ENCODE measurements at regions not wholly inside any gene's neighbourhood (a gene's known extent, or its start where the extent isn't known, plus 50 kb on each side); places are given as distances from the start of the nearest gene placed in this dataset.

- no peak for ATAC-seq
- POLR2A ChIA-PET, result no interaction called here
- no peak overlapping the region for H3K4me2 ChIP-seq (ENCODE audit: low read depth, low read length)
These were observed 62.9 kb upstream of the XCR1 start for GRCh38 chr3:46090161-46090591.

More at GRCh38 chr3:46090161-46090591, 62.9 kb upstream of the XCR1 start:
- no peaks in the 10 kb centered on the region for H3K36me3 ChIP-seq (replicated peaks in 1 of 2; ENCODE audit: control insufficient read depth in 1 of 2, insufficient read depth in 2 of 2, low read length in 2 of 2)
- in situ Hi-C loops (cut with HindIII; ENCODE audit: extremely low pct_ligation_motif_present, low pct_unique_long_range_greater_than_20kb) (no loop called here), intact Hi-C loops (cut with micrococcal nuclease; ENCODE audit: unreplicated experiment) (no loop called here)
- no peak overlapping the region for H2AFZ ChIP-seq (ENCODE audit: low read length)
- no peak overlapping the region for H3K9ac ChIP-seq (ENCODE audit: insufficient read depth, low read depth, low read length)
- H3K9me3 ChIP-seq (ENCODE audit: low read length), result no peaks in the 10 kb centered on the region
- H3K27ac ChIP-seq (ENCODE audit: extremely low read length, insufficient read depth, low read length), result no peak overlapping the region
- no peaks in the 10 kb centered on the region for H3K79me2 ChIP-seq (ENCODE audit: insufficient read depth, low read length)
- BruUV-seq (replicated peaks), result no TSS peak
- no peak overlapping the region for H3K4me3 ChIP-seq (replicated peaks in 1 of 3; ENCODE audit: insufficient read depth in 1 of 3, low read depth in 2 of 3, low read length in 3 of 3)
- no peaks in the 10 kb centered on the region for H3K27me3 ChIP-seq (ENCODE audit: control insufficient read depth in 1 of 2, insufficient read depth in 2 of 2, low read length in 2 of 2)
- H3K4me1 ChIP-seq (ENCODE audit: insufficient read depth, low read length), result 0 out of 2 replicates have a peak, but pooled peaks cover 8% of the 10 kb centered on the region
- DNase-seq (ENCODE audit: low spot score) (no peak), FAIRE-seq (no peak)
- CTCF ChIA-PET (ENCODE audit: low intra/inter-chr PET ratio, low total read pairs), result no interaction called here
- no peaks in the 10 kb centered on the region for H4K20me1 ChIP-seq (ENCODE audit: insufficient read depth, low read length)
- 14% methylated on average over 4 of the region's 4 CpGs for WGBS (ENCODE audit: low lambda C conversion rate)
- TF ChIP-seq ZNF274 (CRISPR knock-in tag; IDR thresholded peaks at IDR 0.05) (no peak), TIGD3 (CRISPR knock-in tag; IDR thresholded peaks at IDR 0.05; ENCODE audit: borderline replicate concordance) (no peak), SNAPC2 (CRISPR knock-in tag; IDR thresholded peaks at IDR 0.05) (no peak), NCOA2 (CRISPR knock-in tag; IDR thresholded peaks at IDR 0.05) (no peak), KLF12 (CRISPR knock-in tag; IDR thresholded peaks at IDR 0.05; ENCODE audit: borderline replicate concordance) (no peak), RAD21 (CRISPR knock-in tag; IDR thresholded peaks at IDR 0.05) (no peak), ZNF383 (CRISPR knock-in tag; IDR thresholded peaks at IDR 0.05; ENCODE audit: borderline replicate concordance) (no peak), ZNF776 (CRISPR knock-in tag; IDR thresholded peaks at IDR 0.05) (no peak), ATF7 (IDR thresholded peaks at IDR 0.05) (no peak), ATF7 (CRISPR knock-in tag; IDR thresholded peaks at IDR 0.05) (no peak), HNF4A (CRISPR knock-in tag; IDR thresholded peaks at IDR 0.05) (no peak), MBNL3 (CRISPR knock-in tag; conservative IDR thresholded peaks at IDR 0.05) (no peak), MEIS1 (CRISPR knock-in tag; IDR thresholded peaks at IDR 0.05; ENCODE audit: borderline replicate concordance) (no peak)
- TF ChIP-seq, protein P1, sequence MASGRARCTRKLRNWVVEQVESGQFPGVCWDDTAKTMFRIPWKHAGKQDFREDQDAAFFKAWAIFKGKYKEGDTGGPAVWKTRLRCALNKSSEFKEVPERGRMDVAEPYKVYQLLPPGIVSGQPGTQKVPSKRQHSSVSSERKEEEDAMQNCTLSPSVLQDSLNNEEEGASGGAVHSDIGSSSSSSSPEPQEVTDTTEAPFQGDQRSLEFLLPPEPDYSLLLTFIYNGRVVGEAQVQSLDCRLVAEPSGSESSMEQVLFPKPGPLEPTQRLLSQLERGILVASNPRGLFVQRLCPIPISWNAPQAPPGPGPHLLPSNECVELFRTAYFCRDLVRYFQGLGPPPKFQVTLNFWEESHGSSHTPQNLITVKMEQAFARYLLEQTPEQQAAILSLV (CRISPR knock-in tag; IDR thresholded peaks at IDR 0.05; ENCODE audit: borderline replicate concordance), result no peak
- TF ChIP-seq, protein P2, sequence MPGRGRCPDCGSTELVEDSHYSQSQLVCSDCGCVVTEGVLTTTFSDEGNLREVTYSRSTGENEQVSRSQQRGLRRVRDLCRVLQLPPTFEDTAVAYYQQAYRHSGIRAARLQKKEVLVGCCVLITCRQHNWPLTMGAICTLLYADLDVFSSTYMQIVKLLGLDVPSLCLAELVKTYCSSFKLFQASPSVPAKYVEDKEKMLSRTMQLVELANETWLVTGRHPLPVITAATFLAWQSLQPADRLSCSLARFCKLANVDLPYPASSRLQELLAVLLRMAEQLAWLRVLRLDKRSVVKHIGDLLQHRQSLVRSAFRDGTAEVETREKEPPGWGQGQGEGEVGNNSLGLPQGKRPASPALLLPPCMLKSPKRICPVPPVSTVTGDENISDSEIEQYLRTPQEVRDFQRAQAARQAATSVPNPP (CRISPR knock-in tag; IDR thresholded peaks at IDR 0.05), result no peak

All from HepG2 (cell line).